ENCODE measurements at regions not wholly inside any gene's neighbourhood (a gene's known extent, or its start where the extent isn't known, plus 50 kb on each side); places are given as distances from the start of the nearest gene placed in this dataset.

DNA sequence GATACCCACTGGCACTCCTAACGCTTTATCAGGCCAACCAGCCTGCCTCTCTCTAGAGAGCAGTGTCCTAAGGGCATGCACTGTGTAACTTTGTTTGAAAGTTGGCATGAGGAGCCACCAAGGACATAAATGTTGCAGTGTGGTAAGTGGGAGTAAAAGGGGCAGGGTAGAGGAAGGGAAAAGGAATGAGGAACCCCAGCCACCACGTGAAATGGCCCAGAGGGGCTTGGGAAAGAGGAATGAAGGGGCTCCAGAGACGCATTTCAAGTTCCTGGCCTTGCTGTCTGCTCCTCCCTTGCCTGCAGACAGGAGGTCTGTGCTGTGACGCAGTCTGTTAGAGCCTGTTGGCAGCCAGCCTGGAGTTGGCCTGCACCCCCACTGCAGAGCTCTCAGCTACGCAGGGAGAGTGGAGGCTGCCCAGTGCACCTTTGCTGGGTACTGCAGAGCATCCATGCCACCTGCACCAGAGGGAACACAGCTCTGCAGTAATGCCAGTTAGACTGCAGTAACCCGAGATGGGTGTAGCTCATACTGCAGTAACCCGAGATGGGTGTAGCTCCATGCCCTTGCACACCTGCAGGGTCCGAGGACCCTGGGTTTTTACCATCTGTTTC lies 86.8 kb upstream of the SNAP25 start:
- peak; percentile 49 for DNase-seq (ENCODE audit: low read depth)
- Histone ChIP-seq H3K36me3 (ENCODE audit: control insufficient read depth, insufficient read depth, low read length, severe bottlenecking) (no peaks in the 10 kb centered on the region), H3K9ac (ENCODE audit: low read length) (no peak overlapping the region), H3K4me1 (ENCODE audit: control insufficient read depth, insufficient read depth, low read length) (peaks cover 4% of the 10 kb centered on the region), H3K9me3 (ENCODE audit: control insufficient read depth, low read length) (no peaks in the 10 kb centered on the region), H3K27me3 (replicated peaks; ENCODE audit: control insufficient read depth, insufficient read depth, low read length) (peaks cover 4% of the 10 kb centered on the region), H3K4me3 (ENCODE audit: low read length) (no peak overlapping the region)

- Histone ChIP-seq H3K4me1 (ENCODE audit: control insufficient read depth, insufficient read depth, low read length) (peaks cover 4% of the 10 kb centered on the region), H3K9me3 (ENCODE audit: control insufficient read depth, low read length) (no peaks in the 10 kb centered on the region), H3K4me3 (ENCODE audit: low read length) (no peak overlapping the region), H3K27me3 (replicated peaks; ENCODE audit: control insufficient read depth, insufficient read depth, low read length) (peaks cover 4% of the 10 kb centered on the region), H3K9ac (ENCODE audit: low read length) (no peak overlapping the region), H3K36me3 (ENCODE audit: control insufficient read depth, insufficient read depth, low read length, severe bottlenecking) (no peaks in the 10 kb centered on the region)
- no peak for DNase-seq (ENCODE audit: low read depth)
Observed at GRCh38 chr20:10132387-10132786, 86.2 kb upstream of the SNAP25 start.

DNA sequence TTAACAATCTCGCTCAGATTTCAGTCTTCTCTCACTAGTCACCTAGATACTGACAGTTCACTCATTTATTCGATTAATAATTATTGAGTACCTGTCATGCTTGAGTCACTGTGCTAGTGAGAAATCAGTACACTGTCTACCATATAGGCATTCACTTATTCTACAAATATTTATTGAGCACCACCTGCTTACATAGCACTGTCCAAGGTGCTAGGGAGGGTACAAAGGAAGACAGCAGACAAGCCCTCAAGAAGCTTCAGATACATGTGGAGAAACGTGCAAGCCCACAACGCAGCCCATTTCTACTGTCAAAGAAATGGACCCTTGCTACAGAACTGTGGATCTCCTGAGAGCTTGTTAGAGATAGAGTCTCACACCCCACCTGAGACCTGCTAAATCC lies 85.1 kb upstream of the SNAP25 start:
- Histone ChIP-seq H3K4me1 (ENCODE audit: control insufficient read depth, insufficient read depth, low read length) (peaks cover 4% of the 10 kb centered on the region), H3K9ac (ENCODE audit: low read length) (no peak overlapping the region), H3K9me3 (ENCODE audit: control insufficient read depth, low read length) (no peaks in the 10 kb centered on the region), H3K36me3 (ENCODE audit: control insufficient read depth, insufficient read depth, low read length, severe bottlenecking) (no peaks in the 10 kb centered on the region), H3K27me3 (replicated peaks; ENCODE audit: control insufficient read depth, insufficient read depth, low read length) (peaks cover 4% of the 10 kb centered on the region), H3K4me3 (ENCODE audit: low read length) (no peak overlapping the region)
- DNase-seq (ENCODE audit: low read depth) = no peak

DNA sequence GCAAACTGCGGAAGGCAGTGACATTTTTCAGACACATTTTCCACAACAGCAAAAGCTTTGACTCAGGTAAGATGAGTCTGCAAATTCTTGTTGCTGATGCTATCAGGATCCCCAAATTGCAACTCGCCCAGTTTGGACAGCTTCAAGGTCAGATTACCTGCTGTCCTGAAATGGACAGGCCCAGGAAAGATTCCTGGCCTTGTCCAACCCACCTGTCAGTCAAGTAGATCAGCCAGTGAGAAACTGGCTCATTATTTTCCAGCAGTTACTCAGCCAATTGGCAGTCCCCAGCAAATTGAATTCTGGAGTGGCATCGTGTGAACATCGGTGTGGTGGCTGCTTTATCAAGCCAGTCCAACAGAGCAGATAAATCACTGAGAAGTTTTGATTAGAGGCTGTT lies 84.5 kb upstream of the SNAP25 start:
- no peaks in the 10 kb centered on the region for H3K9me3 ChIP-seq (ENCODE audit: control insufficient read depth, low read length)
- no peak overlapping the region for H3K4me3 ChIP-seq (ENCODE audit: low read length)
- peaks cover 4% of the 10 kb centered on the region for H3K27me3 ChIP-seq (replicated peaks; ENCODE audit: control insufficient read depth, insufficient read depth, low read length)
- peaks cover 4% of the 10 kb centered on the region for H3K4me1 ChIP-seq (ENCODE audit: control insufficient read depth, insufficient read depth, low read length)
- H3K9ac ChIP-seq (ENCODE audit: low read length) = no peak overlapping the region
- no peak for DNase-seq (ENCODE audit: low read depth)
- no peaks in the 10 kb centered on the region for H3K36me3 ChIP-seq (ENCODE audit: control insufficient read depth, insufficient read depth, low read length, severe bottlenecking)

DNA sequence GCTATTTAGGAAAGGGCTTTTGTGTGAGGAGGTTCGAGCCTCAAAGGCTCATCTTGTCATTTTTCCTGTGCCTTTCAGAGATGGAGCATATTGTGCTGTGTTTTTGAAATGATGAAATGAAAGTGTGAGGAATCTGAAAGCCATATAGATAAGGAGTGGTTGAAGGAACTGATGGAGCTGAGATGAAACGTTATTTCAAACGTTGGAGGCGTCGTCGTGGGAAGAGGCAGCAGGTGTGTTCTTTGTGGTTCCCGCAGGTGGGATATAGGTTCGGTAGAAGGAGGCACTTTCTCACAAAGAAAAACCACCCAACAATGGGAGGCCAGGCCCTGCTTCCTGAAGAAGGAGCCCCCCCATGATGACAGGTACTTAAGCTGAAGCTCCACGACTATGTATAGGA lies 83.2 kb upstream of the SNAP25 start:
- Histone ChIP-seq H3K4me1 (ENCODE audit: control insufficient read depth, insufficient read depth, low read length) (peaks cover 4% of the 10 kb centered on the region), H3K9me3 (ENCODE audit: control insufficient read depth, low read length) (no peaks in the 10 kb centered on the region), H3K27me3 (replicated peaks; ENCODE audit: control insufficient read depth, insufficient read depth, low read length) (peaks cover 8% of the 10 kb centered on the region), H3K36me3 (ENCODE audit: control insufficient read depth, insufficient read depth, low read length, severe bottlenecking) (no peaks in the 10 kb centered on the region), H3K4me3 (ENCODE audit: low read length) (no peak overlapping the region), H3K9ac (ENCODE audit: low read length) (no peak overlapping the region)
- DNase-seq (ENCODE audit: low read depth) = no peak

DNA sequence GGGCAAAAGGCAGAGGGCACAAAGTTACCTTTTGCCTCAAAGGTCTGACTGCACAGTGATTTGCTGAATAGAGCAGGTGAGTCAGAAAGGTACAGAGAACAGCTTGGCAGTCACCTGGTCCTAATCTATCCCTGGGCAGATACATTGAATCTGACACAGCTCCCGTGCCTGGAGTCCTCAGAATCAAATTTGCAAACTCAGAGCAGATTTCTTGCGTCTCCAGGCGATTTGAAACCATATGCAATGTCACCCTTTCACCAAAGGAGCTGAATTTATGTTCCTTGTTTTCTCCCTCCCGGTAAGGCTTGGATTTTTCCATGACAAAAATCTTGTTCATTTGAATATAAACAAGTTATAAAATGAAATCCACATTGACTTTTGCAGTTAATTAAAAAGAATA lies 81.6 kb upstream of the SNAP25 start:
- H3K27me3 ChIP-seq (replicated peaks; ENCODE audit: control insufficient read depth, insufficient read depth, low read length) = peaks cover 4% of the 10 kb centered on the region
- no peak for DNase-seq (ENCODE audit: low read depth)
- no peak overlapping the region for H3K9ac ChIP-seq (ENCODE audit: low read length)

GRCh38 chr20:10137533-10137932 lies 81.1 kb upstream of the SNAP25 start:
- H3K4me1 ChIP-seq (ENCODE audit: control insufficient read depth, insufficient read depth, low read length) = no peaks in the 10 kb centered on the region
- no peak overlapping the region for H3K4me3 ChIP-seq (ENCODE audit: low read length)
- no peaks in the 10 kb centered on the region for H3K9me3 ChIP-seq (ENCODE audit: control insufficient read depth, low read length)
- H3K27me3 ChIP-seq (replicated peaks; ENCODE audit: control insufficient read depth, insufficient read depth, low read length) = peaks cover 4% of the 10 kb centered on the region
- no peaks in the 10 kb centered on the region for H3K36me3 ChIP-seq (ENCODE audit: control insufficient read depth, insufficient read depth, low read length, severe bottlenecking)
- no peak overlapping the region for H3K9ac ChIP-seq (ENCODE audit: low read length)
- DNase-seq (ENCODE audit: low read depth) = peak; percentile 11

More for the DNA sequence above, 81.6 kb upstream of the SNAP25 start:
- Histone ChIP-seq H3K4me1 (ENCODE audit: control insufficient read depth, insufficient read depth, low read length) (no peaks in the 10 kb centered on the region), H3K9me3 (ENCODE audit: control insufficient read depth, low read length) (no peaks in the 10 kb centered on the region), H3K36me3 (ENCODE audit: control insufficient read depth, insufficient read depth, low read length, severe bottlenecking) (no peaks in the 10 kb centered on the region), H3K4me3 (ENCODE audit: low read length) (no peak overlapping the region)

DNA sequence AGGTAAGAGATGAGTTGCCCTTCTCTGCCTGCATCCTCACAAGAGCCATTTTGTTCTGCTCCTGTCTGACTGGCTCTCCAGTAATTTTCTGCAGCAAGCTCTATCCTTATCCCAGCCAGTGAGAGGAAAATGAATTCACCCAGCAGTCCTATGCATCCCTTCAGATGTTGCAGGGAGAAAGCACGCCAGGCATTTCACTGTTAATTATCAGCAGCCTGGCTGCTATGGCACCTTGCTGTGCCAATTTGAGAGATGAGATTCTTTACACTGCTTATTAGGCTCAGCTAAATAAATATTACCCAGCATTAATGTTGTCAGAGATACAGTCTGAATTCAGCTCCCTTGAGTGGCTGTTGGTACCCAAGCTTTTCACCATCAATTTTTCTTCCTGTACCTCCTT lies 61.1 kb upstream of the SNAP25 start:
- Histone ChIP-seq H3K4me1 (ENCODE audit: control insufficient read depth, insufficient read depth, low read length) (no peaks in the 10 kb centered on the region), H3K36me3 (ENCODE audit: control insufficient read depth, insufficient read depth, low read length, severe bottlenecking) (no peaks in the 10 kb centered on the region), H3K4me3 (ENCODE audit: low read length) (no peak overlapping the region), H3K9ac (ENCODE audit: low read length) (no peak overlapping the region), H3K9me3 (ENCODE audit: control insufficient read depth, low read length) (no peaks in the 10 kb centered on the region), H3K27me3 (replicated peaks; ENCODE audit: control insufficient read depth, insufficient read depth, low read length) (peaks cover 25% of the 10 kb centered on the region)
- no peak for DNase-seq (ENCODE audit: low read depth)

GRCh38 chr20:10167040-10167439 lies 51.6 kb upstream of the SNAP25 start:
- DNase-seq (ENCODE audit: low read depth) = no peak
- no peak overlapping the region for H3K4me3 ChIP-seq (ENCODE audit: low read length)
- no peaks in the 10 kb centered on the region for H3K4me1 ChIP-seq (ENCODE audit: control insufficient read depth, insufficient read depth, low read length)
- H3K27me3 ChIP-seq (replicated peaks; ENCODE audit: control insufficient read depth, insufficient read depth, low read length) = peaks cover 6% of the 10 kb centered on the region
- H3K9me3 ChIP-seq (ENCODE audit: control insufficient read depth, low read length) = peaks cover 12% of the 10 kb centered on the region
- no peaks in the 10 kb centered on the region for H3K36me3 ChIP-seq (ENCODE audit: control insufficient read depth, insufficient read depth, low read length, severe bottlenecking)
- H3K9ac ChIP-seq (ENCODE audit: low read length) = no peak overlapping the region

GRCh38 chr20:10167594-10167993 lies 51.0 kb upstream of the SNAP25 start:
- DNase-seq (ENCODE audit: low read depth) = no peak
- Histone ChIP-seq H3K36me3 (ENCODE audit: control insufficient read depth, insufficient read depth, low read length, severe bottlenecking) (no peaks in the 10 kb centered on the region), H3K4me1 (ENCODE audit: control insufficient read depth, insufficient read depth, low read length) (peaks cover 3% of the 10 kb centered on the region), H3K4me3 (ENCODE audit: low read length) (no peak overlapping the region), H3K9me3 (ENCODE audit: control insufficient read depth, low read length) (peaks cover 12% of the 10 kb centered on the region), H3K27me3 (replicated peaks; ENCODE audit: control insufficient read depth, insufficient read depth, low read length) (peaks cover 6% of the 10 kb centered on the region), H3K9ac (ENCODE audit: low read length) (no peak overlapping the region)

All from adipocyte (in vitro differentiated cells).